IPS-18a (cell line): ENCODE measurements at regions not wholly inside any gene's neighbourhood (a gene's known extent, or its start where the extent isn't known, plus 50 kb on each side); places are given as distances from the start of the nearest gene placed in this dataset.

Experiments used
- H3K27ac ChIP-seq: one replicate; pipeline ENCODE4 v1.5.1; 2013; ENCODE audit warnings: low read length
- H3K27me3 ChIP-seq: one replicate; pipeline ENCODE4 v1.6.1; 2013; ENCODE audit warnings: mild to moderate bottlenecking, low read length; ENCODE audit not compliant: control insufficient read depth, insufficient read depth
- H3K36me3 ChIP-seq: one replicate; pipeline ENCODE4 v1.6.1; 2013; ENCODE audit warnings: low read depth, low read length; ENCODE audit not compliant: control insufficient read depth
- H3K4me1 ChIP-seq: one replicate; pipeline ENCODE4 v1.6.1; 2013; ENCODE audit warnings: low read depth, low read length; ENCODE audit not compliant: control insufficient read depth
- H3K4me3 ChIP-seq: one replicate; pipeline ENCODE4 v1.5.1; 2013; ENCODE audit warnings: low read length
- H3K9ac ChIP-seq: one replicate; pipeline ENCODE4 v1.6.1; 2013; ENCODE audit warnings: mild to moderate bottlenecking, low read length, moderate library complexity
- H3K9me3 ChIP-seq: one replicate; pipeline ENCODE4 v1.6.1; 2013; ENCODE audit warnings: low read depth, low read length; ENCODE audit not compliant: control insufficient read depth

- H3K9me3 ChIP-seq, result no peaks in the 10 kb centered on the region
- H3K27ac ChIP-seq, result no peak overlapping the region
- no peak overlapping the region for H3K9ac ChIP-seq
- no peaks in the 10 kb centered on the region for H3K36me3 ChIP-seq
- no peaks in the 10 kb centered on the region for H3K4me1 ChIP-seq
- no peaks in the 10 kb centered on the region for H3K27me3 ChIP-seq
- no peak overlapping the region for H3K4me3 ChIP-seq
Observed at GRCh38 chr2:8465560-8465959, 216.3 kb upstream of the ID2 start.

- Histone ChIP-seq H3K9ac (no peak overlapping the region), H3K4me1 (peaks cover under 1% of the 10 kb centered on the region), H3K4me3 (no peak overlapping the region), H3K9me3 (no peaks in the 10 kb centered on the region), H3K27ac (no peak overlapping the region), H3K27me3 (no peaks in the 10 kb centered on the region), H3K36me3 (no peaks in the 10 kb centered on the region)
Observed at GRCh38 chr2:8469709-8470493, 212.0 kb upstream of the ID2 start.

- Histone ChIP-seq H3K9ac (no peak overlapping the region), H3K27me3 (no peaks in the 10 kb centered on the region), H3K36me3 (no peaks in the 10 kb centered on the region), H3K27ac (no peak overlapping the region), H3K9me3 (no peaks in the 10 kb centered on the region), H3K4me3 (no peak overlapping the region), H3K4me1 (peaks cover 8% of the 10 kb centered on the region)
Observed at GRCh38 chr2:8472545-8473323, 209.1 kb upstream of the ID2 start.

- Histone ChIP-seq H3K36me3 (no peaks in the 10 kb centered on the region), H3K27ac (no peak overlapping the region), H3K9ac (no peak overlapping the region), H3K4me1 (peaks cover 8% of the 10 kb centered on the region), H3K27me3 (no peaks in the 10 kb centered on the region), H3K4me3 (no peak overlapping the region), H3K9me3 (no peaks in the 10 kb centered on the region)
Observed at GRCh38 chr2:8475349-8476031, 206.4 kb upstream of the ID2 start.

- Histone ChIP-seq H3K9ac (no peak overlapping the region), H3K9me3 (no peaks in the 10 kb centered on the region), H3K4me3 (no peak overlapping the region), H3K36me3 (no peaks in the 10 kb centered on the region), H3K4me1 (peaks cover 8% of the 10 kb centered on the region), H3K27ac (no peak overlapping the region), H3K27me3 (no peaks in the 10 kb centered on the region)
Observed at GRCh38 chr2:8477552-8478470, 204.0 kb upstream of the ID2 start.

GRCh38 chr2:8478471-8478793, 203.4 kb upstream of the ID2 start:
- Histone ChIP-seq H3K27me3 (no peaks in the 10 kb centered on the region), H3K4me1 (peaks cover 8% of the 10 kb centered on the region), H3K4me3 (no peak overlapping the region), H3K9me3 (no peaks in the 10 kb centered on the region), H3K9ac (no peak overlapping the region), H3K27ac (no peak overlapping the region), H3K36me3 (no peaks in the 10 kb centered on the region)

GRCh38 chr2:8479298-8479697, 202.6 kb upstream of the ID2 start:
- no peaks in the 10 kb centered on the region for H3K36me3 ChIP-seq
- H3K9me3 ChIP-seq, result no peaks in the 10 kb centered on the region
- H3K4me3 ChIP-seq, result no peak overlapping the region
- H3K9ac ChIP-seq, result no peak overlapping the region
- H3K27me3 ChIP-seq, result no peaks in the 10 kb centered on the region
- H3K4me1 ChIP-seq, result peaks cover 8% of the 10 kb centered on the region
- no peak overlapping the region for H3K27ac ChIP-seq

- no peaks in the 10 kb centered on the region for H3K9me3 ChIP-seq
- H3K4me3 ChIP-seq, result no peak overlapping the region
- no peaks in the 10 kb centered on the region for H3K27me3 ChIP-seq
- H3K36me3 ChIP-seq, result no peaks in the 10 kb centered on the region
- H3K27ac ChIP-seq, result no peak overlapping the region
- H3K9ac ChIP-seq, result no peak overlapping the region
- no peaks in the 10 kb centered on the region for H3K4me1 ChIP-seq
Observed at GRCh38 chr2:8480915-8481314, 200.9 kb upstream of the ID2 start.

- Histone ChIP-seq H3K27me3 (no peaks in the 10 kb centered on the region), H3K27ac (no peak overlapping the region), H3K9ac (no peak overlapping the region), H3K4me3 (no peak overlapping the region), H3K4me1 (no peaks in the 10 kb centered on the region), H3K9me3 (no peaks in the 10 kb centered on the region), H3K36me3 (no peaks in the 10 kb centered on the region)
Observed at GRCh38 chr2:8481463-8482009, 200.3 kb upstream of the ID2 start.

- H3K36me3 ChIP-seq, result no peaks in the 10 kb centered on the region
- no peaks in the 10 kb centered on the region for H3K27me3 ChIP-seq
- no peak overlapping the region for H3K9ac ChIP-seq
- H3K9me3 ChIP-seq, result no peaks in the 10 kb centered on the region
- no peak overlapping the region for H3K4me3 ChIP-seq
- no peak overlapping the region for H3K27ac ChIP-seq
- no peaks in the 10 kb centered on the region for H3K4me1 ChIP-seq
Observed at GRCh38 chr2:8482432-8482831, 199.4 kb upstream of the ID2 start.
